ENCODE measurements at regions not wholly inside any gene's neighbourhood (a gene's known extent, or its start where the extent isn't known, plus 50 kb on each side); places are given as distances from the start of the nearest gene placed in this dataset.

DNA sequence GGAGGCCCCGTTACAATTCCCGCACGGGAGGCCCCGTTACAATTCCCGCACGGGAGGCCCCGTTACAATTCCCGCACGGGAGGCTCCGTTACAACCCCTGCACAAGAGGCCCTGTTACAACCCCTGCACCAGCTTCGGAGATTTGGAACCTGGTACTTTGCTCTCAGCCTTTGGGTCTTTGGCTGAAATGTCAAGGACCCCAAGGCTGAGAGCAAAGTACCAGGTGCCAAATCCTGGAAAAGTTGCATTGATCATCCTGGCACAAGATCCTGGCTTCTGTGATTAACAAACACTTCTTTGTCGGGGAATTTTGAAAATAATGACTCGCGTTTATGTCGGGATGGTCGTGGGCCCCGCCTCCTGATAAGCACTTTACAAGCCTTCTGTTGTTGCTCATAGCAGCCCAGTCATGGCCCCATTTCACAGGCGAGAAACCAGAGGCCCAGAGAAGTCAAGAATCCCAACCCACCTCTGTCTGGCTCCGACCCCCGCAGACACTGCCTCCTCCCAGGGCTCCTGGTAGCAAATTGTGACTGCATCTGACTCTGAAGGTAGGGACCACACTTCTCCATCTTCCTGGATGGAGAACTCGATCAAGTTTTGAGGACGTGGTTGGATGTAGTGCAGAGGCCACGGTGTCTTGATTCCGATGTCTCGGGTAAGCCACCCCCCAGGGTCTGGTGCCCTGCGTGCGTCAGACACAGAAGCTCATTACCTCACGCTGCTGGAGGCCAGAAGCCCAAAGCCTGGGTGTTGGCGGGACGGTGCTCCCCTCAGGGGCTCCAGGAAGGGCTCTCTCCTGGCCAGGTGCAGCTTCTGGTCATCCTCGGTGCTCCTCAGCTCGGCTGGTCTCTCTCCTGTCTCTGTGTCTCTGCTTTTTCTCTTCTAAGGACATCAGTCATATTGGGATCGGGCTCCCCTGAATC is 60.3 kb downstream of the ADRA2C start:
- Histone ChIP-seq H3K4me3 (ENCODE audit: low read depth, low read length, poor library complexity, severe bottlenecking) (no peak overlapping the region), H3K27ac (ENCODE audit: low read depth, low read length, poor library complexity, severe bottlenecking) (no peak overlapping the region), H3K4me1 (ENCODE audit: insufficient read depth, low read length, poor library complexity, severe bottlenecking) (peaks cover 30% of the 10 kb centered on the region), H3K27me3 (replicated peaks; ENCODE audit: insufficient read depth, low read depth, low read length, poor library complexity) (no peaks in the 10 kb centered on the region), H3K9me3 (ENCODE audit: low read depth, low read length, poor library complexity, severe bottlenecking) (no peaks in the 10 kb centered on the region), H3K36me3 (ENCODE audit: insufficient read depth, low read length, poor library complexity, severe bottlenecking) (no peaks in the 10 kb centered on the region)
- BruUV-seq (replicated peaks) = no TSS peak
- no peak for DNase-seq (ENCODE audit: low spot score)
- intact Hi-C loops (cut with micrococcal nuclease; ENCODE audit: unreplicated experiment) = no loop called here
- ChIA-PET POLR2A (ENCODE audit: low non-redundant PET) (no interaction called here), CTCF (no interaction called here)
- TF ChIP-seq, protein P1, sequence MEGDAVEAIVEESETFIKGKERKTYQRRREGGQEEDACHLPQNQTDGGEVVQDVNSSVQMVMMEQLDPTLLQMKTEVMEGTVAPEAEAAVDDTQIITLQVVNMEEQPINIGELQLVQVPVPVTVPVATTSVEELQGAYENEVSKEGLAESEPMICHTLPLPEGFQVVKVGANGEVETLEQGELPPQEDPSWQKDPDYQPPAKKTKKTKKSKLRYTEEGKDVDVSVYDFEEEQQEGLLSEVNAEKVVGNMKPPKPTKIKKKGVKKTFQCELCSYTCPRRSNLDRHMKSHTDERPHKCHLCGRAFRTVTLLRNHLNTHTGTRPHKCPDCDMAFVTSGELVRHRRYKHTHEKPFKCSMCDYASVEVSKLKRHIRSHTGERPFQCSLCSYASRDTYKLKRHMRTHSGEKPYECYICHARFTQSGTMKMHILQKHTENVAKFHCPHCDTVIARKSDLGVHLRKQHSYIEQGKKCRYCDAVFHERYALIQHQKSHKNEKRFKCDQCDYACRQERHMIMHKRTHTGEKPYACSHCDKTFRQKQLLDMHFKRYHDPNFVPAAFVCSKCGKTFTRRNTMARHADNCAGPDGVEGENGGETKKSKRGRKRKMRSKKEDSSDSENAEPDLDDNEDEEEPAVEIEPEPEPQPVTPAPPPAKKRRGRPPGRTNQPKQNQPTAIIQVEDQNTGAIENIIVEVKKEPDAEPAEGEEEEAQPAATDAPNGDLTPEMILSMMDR (conservative IDR thresholded peaks at IDR 0.05; ENCODE audit: low read depth, low read length) = no peak
- no peak for TF ChIP-seq EZH2 (IDR thresholded peaks at IDR 0.05; ENCODE audit: borderline replicate concordance, low read depth, low read length, poor library complexity, severe bottlenecking)

DNA sequence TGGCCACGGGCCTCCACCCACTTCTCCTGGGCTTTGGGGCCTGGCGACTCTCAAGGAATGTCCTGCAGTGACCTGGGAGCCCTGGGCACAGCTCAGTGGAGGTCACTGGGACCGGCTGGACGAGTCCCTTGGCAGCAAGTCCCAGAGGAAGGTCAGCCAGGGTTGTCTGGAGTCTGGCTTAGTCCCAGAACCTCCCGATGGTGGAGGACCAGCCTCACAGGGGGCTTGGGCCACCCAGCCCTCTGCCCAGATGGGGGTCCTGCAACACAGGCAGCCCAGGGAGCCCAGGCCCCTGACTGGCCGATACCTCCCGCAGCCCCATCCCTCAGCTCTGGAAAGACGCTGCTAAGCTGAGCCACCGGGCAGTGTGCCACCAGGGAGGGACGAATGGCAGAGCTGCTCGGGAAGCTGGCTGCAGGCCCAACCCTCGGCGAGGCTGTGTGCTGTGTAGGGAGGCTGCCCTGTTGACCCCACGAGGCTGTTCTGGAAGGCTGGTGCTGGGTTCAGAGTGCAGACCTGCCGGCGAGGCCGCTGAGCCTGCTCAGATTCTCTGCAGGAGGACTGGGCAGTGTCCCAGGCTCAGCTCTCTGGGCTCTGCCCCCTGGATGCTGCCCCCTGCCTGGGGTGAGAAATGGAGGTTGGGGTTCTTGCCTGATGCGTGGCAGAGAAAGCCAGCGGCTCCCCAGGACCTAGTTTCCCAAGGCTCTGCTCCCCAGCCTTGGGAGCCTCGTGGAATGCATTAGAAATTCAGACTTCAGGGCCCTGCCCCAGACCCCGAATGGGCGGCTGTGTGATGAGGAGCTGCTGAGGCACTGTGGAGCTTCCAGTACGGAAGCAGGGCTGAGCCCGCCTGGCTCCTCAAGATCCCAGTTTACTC is 61.7 kb downstream of the ADRA2C start:
- no TSS peak for BruUV-seq (replicated peaks)
- H3K27ac ChIP-seq (ENCODE audit: low read depth, low read length, poor library complexity, severe bottlenecking) = no peak overlapping the region
- peaks cover 30% of the 10 kb centered on the region for H3K4me1 ChIP-seq (ENCODE audit: insufficient read depth, low read length, poor library complexity, severe bottlenecking)
- H3K9me3 ChIP-seq (ENCODE audit: low read depth, low read length, poor library complexity, severe bottlenecking) = no peaks in the 10 kb centered on the region
- TF ChIP-seq, protein P1 (conservative IDR thresholded peaks at IDR 0.05; ENCODE audit: low read depth, low read length) = no peak
- TF ChIP-seq EZH2 (IDR thresholded peaks at IDR 0.05; ENCODE audit: borderline replicate concordance, low read depth, low read length, poor library complexity, severe bottlenecking) = no peak
- intact Hi-C loops (cut with micrococcal nuclease; ENCODE audit: unreplicated experiment) = no loop called here
- peak; percentile 57 for DNase-seq (ENCODE audit: low spot score)
- H3K4me3 ChIP-seq (ENCODE audit: low read depth, low read length, poor library complexity, severe bottlenecking) = no peak overlapping the region
- CTCF ChIA-PET = no interaction called here
- H3K36me3 ChIP-seq (ENCODE audit: insufficient read depth, low read length, poor library complexity, severe bottlenecking) = no peaks in the 10 kb centered on the region
- H3K27me3 ChIP-seq (replicated peaks; ENCODE audit: insufficient read depth, low read depth, low read length, poor library complexity) = no peaks in the 10 kb centered on the region
- POLR2A ChIA-PET (ENCODE audit: low non-redundant PET) = no interaction called here

DNA sequence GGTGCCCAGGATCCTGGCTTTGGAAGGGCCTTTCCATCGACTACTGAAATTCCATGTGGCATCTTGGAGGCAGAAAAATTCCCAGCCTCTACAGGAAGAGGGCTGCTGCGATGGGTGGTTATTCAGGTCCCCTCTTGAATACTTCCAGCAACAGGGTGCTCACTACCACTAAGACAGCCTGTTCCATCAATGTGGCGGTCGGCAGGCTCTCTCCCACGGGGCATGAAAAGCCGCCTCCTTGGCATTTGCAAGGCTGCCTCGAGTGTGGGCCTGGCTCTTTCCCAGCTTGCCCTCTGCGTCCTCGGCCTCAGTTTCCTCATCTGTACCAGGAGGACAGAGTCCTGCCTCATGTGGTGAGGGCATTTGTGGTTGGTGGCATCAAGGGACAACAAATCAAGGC is 62.4 kb downstream of the ADRA2C start:
- no peaks in the 10 kb centered on the region for H3K27me3 ChIP-seq (replicated peaks; ENCODE audit: insufficient read depth, low read depth, low read length, poor library complexity)
- H3K27ac ChIP-seq (ENCODE audit: low read depth, low read length, poor library complexity, severe bottlenecking) = no peak overlapping the region
- CTCF ChIA-PET = no interaction called here
- POLR2A ChIA-PET (ENCODE audit: low non-redundant PET) = no interaction called here
- no peaks in the 10 kb centered on the region for H3K36me3 ChIP-seq (ENCODE audit: insufficient read depth, low read length, poor library complexity, severe bottlenecking)
- H3K9me3 ChIP-seq (ENCODE audit: low read depth, low read length, poor library complexity, severe bottlenecking) = no peaks in the 10 kb centered on the region
- no peak for DNase-seq (ENCODE audit: low spot score)
- BruUV-seq (replicated peaks) = no TSS peak
- TF ChIP-seq EZH2 (IDR thresholded peaks at IDR 0.05; ENCODE audit: borderline replicate concordance, low read depth, low read length, poor library complexity, severe bottlenecking) = no peak
- TF ChIP-seq, protein P1 (conservative IDR thresholded peaks at IDR 0.05; ENCODE audit: low read depth, low read length) = no peak
- intact Hi-C loops (cut with micrococcal nuclease; ENCODE audit: unreplicated experiment) = no loop called here
- H3K4me3 ChIP-seq (ENCODE audit: low read depth, low read length, poor library complexity, severe bottlenecking) = no peak overlapping the region
- peaks cover 30% of the 10 kb centered on the region for H3K4me1 ChIP-seq (ENCODE audit: insufficient read depth, low read length, poor library complexity, severe bottlenecking)

Measured in A673 (cell line).